ENCODE measurements at regions not wholly inside any gene's neighbourhood (a gene's known extent, or its start where the extent isn't known, plus 50 kb on each side); places are given as distances from the start of the nearest gene placed in this dataset.

- TF ChIP-seq ARID3A (IDR thresholded peaks at IDR 0.05; ENCODE audit: low read depth, low read length), result no peak
- no peak for TF ChIP-seq ZNF562 (CRISPR knock-in tag; IDR thresholded peaks at IDR 0.05; ENCODE audit: borderline replicate concordance)
- TF ChIP-seq AHDC1 (CRISPR knock-in tag; IDR thresholded peaks at IDR 0.05; ENCODE audit: borderline replicate concordance), result no peak
- TF ChIP-seq ZBTB14 (CRISPR knock-in tag; IDR thresholded peaks at IDR 0.05), result no peak
- TF ChIP-seq ZNF776 (CRISPR knock-in tag; IDR thresholded peaks at IDR 0.05), result no peak
- no peak for TF ChIP-seq EHMT2 (IDR thresholded peaks at IDR 0.05; ENCODE audit: borderline replicate concordance, low read depth, low read length)
- TF ChIP-seq ZNF337 (CRISPR knock-in tag; IDR thresholded peaks at IDR 0.05; ENCODE audit: borderline replicate concordance, low read depth), result no peak
- TF ChIP-seq ZMYM4 (CRISPR knock-in tag; IDR thresholded peaks at IDR 0.05), result no peak
These were observed 284.1 kb upstream of the GRAMD2B start (continued) for GRCh38 chr5:126139086-126139485.

Measured in HepG2 (cell line).